ENCODE measurements at regions not wholly inside any gene's neighbourhood (a gene's known extent, or its start where the extent isn't known, plus 50 kb on each side); places are given as distances from the start of the nearest gene placed in this dataset.

DNA sequence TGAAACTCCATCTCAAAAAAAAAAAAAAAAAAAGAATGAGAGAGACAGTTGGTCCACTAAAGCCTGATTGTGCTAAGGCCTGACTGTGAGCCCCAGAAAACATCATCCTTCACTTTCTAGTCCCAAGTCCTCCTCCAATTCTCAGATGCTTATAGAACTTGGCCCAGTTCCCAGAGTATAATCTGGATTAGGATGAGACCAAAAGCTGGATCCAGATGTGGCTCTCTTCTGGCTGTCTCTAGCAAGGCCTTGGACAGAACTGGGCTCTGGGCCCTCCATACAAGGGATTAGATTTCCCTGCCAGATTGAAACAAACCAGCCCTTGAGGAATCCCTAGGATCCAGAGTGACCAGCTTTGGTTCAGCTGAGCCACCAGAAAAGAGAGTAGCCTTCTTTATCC, 98.4 kb upstream of the ZNF366 start:
- Histone ChIP-seq H3K9me3 (ENCODE audit: low read length) (no peaks in the 10 kb centered on the region), H3K9ac (ENCODE audit: low read length) (no peak overlapping the region), H3K36me3 (ENCODE audit: insufficient read depth, low read length) (no peaks in the 10 kb centered on the region), H3K4me1 (ENCODE audit: insufficient read depth, low read length, severe bottlenecking) (no peaks in the 10 kb centered on the region), H3F3A (ENCODE audit: insufficient read depth, low read length) (no peaks in the 10 kb centered on the region), H3K27ac (ENCODE audit: low read depth, low read length, poor library complexity, severe bottlenecking) (no peak overlapping the region), H3K79me2 (ENCODE audit: insufficient read depth, low read length) (no peaks in the 10 kb centered on the region), H2AFZ (ENCODE audit: low read length) (no peak overlapping the region), H3K27me3 (ENCODE audit: insufficient read depth, low read length) (no peaks in the 10 kb centered on the region), H3K4me2 (ENCODE audit: low read length) (no peak overlapping the region), H4K20me1 (ENCODE audit: insufficient read depth, low read length) (no peaks in the 10 kb centered on the region), H3K9me2 (ENCODE audit: low read depth, low read length) (no peaks in the 10 kb centered on the region), H3K4me3 (ENCODE audit: low read depth, low read length, poor library complexity, severe bottlenecking) (no peak overlapping the region)
- TF ChIP-seq, protein P1, sequence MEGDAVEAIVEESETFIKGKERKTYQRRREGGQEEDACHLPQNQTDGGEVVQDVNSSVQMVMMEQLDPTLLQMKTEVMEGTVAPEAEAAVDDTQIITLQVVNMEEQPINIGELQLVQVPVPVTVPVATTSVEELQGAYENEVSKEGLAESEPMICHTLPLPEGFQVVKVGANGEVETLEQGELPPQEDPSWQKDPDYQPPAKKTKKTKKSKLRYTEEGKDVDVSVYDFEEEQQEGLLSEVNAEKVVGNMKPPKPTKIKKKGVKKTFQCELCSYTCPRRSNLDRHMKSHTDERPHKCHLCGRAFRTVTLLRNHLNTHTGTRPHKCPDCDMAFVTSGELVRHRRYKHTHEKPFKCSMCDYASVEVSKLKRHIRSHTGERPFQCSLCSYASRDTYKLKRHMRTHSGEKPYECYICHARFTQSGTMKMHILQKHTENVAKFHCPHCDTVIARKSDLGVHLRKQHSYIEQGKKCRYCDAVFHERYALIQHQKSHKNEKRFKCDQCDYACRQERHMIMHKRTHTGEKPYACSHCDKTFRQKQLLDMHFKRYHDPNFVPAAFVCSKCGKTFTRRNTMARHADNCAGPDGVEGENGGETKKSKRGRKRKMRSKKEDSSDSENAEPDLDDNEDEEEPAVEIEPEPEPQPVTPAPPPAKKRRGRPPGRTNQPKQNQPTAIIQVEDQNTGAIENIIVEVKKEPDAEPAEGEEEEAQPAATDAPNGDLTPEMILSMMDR (IDR thresholded peaks at IDR 0.05; ENCODE audit: low read length), result no peak
- no peak for TF ChIP-seq EZH2 (IDR thresholded peaks at IDR 0.05; ENCODE audit: borderline replicate concordance, low read length)

DNA sequence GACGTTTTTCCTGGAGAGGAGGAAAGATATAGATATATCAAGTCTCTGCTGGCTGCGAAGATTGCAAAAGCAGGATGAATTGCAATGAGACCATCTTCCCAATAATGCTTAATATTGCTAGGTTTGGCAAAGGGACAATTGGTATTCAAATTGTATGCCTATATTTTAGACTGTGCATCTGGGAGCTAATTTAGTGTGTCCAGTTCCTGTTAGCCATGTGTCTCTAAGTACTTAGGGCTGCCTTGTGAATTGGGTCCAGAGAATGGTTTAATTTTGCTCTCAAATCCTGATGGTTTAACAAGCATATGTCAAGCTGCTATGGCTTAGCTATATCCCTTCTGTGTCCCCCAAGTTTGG, 97.6 kb upstream of the ZNF366 start:
- TF ChIP-seq, protein P1 (IDR thresholded peaks at IDR 0.05; ENCODE audit: low read length), result no peak
- TF ChIP-seq EZH2 (IDR thresholded peaks at IDR 0.05; ENCODE audit: borderline replicate concordance, low read length), result no peak
- no peaks in the 10 kb centered on the region for H3K9me2 ChIP-seq (ENCODE audit: low read depth, low read length)
- no peaks in the 10 kb centered on the region for H3F3A ChIP-seq (ENCODE audit: insufficient read depth, low read length)
- H3K4me2 ChIP-seq (ENCODE audit: low read length), result no peak overlapping the region
- H3K9me3 ChIP-seq (ENCODE audit: low read length), result no peaks in the 10 kb centered on the region
- no peak overlapping the region for H3K9ac ChIP-seq (ENCODE audit: low read length)
- H3K4me1 ChIP-seq (ENCODE audit: insufficient read depth, low read length, severe bottlenecking), result no peaks in the 10 kb centered on the region
- H4K20me1 ChIP-seq (ENCODE audit: insufficient read depth, low read length), result no peaks in the 10 kb centered on the region
- no peaks in the 10 kb centered on the region for H3K36me3 ChIP-seq (ENCODE audit: insufficient read depth, low read length)
- H3K27me3 ChIP-seq (ENCODE audit: insufficient read depth, low read length), result no peaks in the 10 kb centered on the region
- no peak overlapping the region for H2AFZ ChIP-seq (ENCODE audit: low read length)
- no peaks in the 10 kb centered on the region for H3K79me2 ChIP-seq (ENCODE audit: insufficient read depth, low read length)
- no peak overlapping the region for H3K27ac ChIP-seq (ENCODE audit: low read depth, low read length, poor library complexity, severe bottlenecking)
- H3K4me3 ChIP-seq (ENCODE audit: low read depth, low read length, poor library complexity, severe bottlenecking), result no peak overlapping the region

DNA sequence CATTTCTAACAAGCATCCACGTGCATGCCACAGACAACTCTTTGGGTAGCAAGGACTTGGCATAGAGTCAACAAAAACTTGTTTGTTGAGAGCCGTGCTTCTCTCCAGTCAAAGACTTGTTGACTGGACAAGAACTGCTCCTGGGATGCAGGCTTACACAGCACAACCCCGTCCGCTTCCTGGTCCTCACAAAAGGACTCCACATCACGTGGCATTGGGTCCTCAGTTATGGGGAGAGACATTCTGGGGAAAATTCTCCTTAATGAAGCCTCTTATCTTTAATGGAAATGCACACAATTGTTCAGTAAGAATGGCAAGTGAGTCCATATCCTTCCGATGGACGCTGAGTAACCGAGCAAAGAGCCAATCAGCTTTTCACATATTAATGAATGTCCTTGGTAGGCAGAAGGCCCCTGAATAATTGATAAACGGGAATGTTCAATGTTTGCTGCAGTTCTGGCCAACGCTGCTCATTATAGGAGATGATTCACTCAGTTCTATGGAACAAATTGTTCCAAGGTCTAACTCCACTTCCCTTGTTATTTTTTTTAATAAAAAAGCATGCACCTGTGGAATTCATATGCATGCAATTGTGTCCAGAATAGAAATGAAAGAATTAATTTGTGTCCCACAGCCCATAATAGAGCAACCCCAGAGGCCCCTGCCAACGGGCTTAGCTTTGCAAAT, 97.0 kb upstream of the ZNF366 start:
- TF ChIP-seq, protein P1 (IDR thresholded peaks at IDR 0.05; ENCODE audit: low read length), result no peak
- no peak for TF ChIP-seq EZH2 (IDR thresholded peaks at IDR 0.05; ENCODE audit: borderline replicate concordance, low read length)
- Histone ChIP-seq H2AFZ (ENCODE audit: low read length) (no peak overlapping the region), H3K36me3 (ENCODE audit: insufficient read depth, low read length) (no peaks in the 10 kb centered on the region), H3K9ac (ENCODE audit: low read length) (no peak overlapping the region), H3K9me3 (ENCODE audit: low read length) (no peaks in the 10 kb centered on the region), H3K27ac (ENCODE audit: low read depth, low read length, poor library complexity, severe bottlenecking) (no peak overlapping the region), H3K9me2 (ENCODE audit: low read depth, low read length) (no peaks in the 10 kb centered on the region), H3K79me2 (ENCODE audit: insufficient read depth, low read length) (no peaks in the 10 kb centered on the region), H3K4me3 (ENCODE audit: low read depth, low read length, poor library complexity, severe bottlenecking) (no peak overlapping the region), H4K20me1 (ENCODE audit: insufficient read depth, low read length) (no peaks in the 10 kb centered on the region), H3K27me3 (ENCODE audit: insufficient read depth, low read length) (no peaks in the 10 kb centered on the region), H3F3A (ENCODE audit: insufficient read depth, low read length) (no peaks in the 10 kb centered on the region), H3K4me1 (ENCODE audit: insufficient read depth, low read length, severe bottlenecking) (no peaks in the 10 kb centered on the region), H3K4me2 (ENCODE audit: low read length) (no peak overlapping the region)

All from OCI-LY1 (cell line).